Activated naive CD4-positive, alpha-beta T cell treated with Interleukin-2 at 50 U/mL for 16 hours (primary cell): ENCODE measurements at regions not wholly inside any gene's neighbourhood (a gene's known extent, or its start where the extent isn't known, plus 50 kb on each side); places are given as distances from the start of the nearest gene placed in this dataset.

Experiments
- DNase-seq: peaks from one replicate; pipeline ENCODE4 v3.0.0-alpha.2; 2020

DNA sequence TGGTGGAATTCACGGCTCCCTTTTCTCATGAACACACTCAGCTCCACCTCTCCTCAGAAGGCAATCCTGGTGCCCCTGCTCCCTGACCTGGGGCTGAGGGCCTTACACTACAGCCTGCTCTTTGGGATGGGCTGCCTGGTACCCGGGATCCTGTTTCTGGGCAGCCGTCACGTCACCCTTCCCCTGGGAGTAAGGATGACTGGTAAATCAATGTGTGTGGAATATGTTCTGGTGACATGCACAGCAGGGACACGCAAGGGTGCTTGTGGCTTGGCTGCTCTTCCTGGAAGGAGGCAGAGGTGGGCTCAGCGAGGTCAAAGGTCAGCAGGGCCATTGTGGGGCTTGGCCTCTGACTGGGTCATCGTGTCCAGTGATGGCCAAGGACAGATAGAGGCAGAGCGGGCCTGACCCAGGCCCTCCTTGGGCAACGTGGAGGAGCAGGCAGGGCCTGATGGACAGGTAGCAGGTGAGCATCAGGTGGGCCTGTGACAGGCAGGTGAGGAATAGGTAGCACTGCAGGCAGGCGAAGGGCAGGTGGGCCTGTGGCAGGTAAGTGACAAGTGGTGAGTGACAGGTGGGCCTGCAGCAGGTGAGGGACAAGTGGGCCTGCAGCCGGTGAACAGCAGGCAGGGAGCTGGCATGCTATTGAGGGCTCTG is 399.4 kb upstream of the IRX4 start:
- DNase-seq: no peak

DNA sequence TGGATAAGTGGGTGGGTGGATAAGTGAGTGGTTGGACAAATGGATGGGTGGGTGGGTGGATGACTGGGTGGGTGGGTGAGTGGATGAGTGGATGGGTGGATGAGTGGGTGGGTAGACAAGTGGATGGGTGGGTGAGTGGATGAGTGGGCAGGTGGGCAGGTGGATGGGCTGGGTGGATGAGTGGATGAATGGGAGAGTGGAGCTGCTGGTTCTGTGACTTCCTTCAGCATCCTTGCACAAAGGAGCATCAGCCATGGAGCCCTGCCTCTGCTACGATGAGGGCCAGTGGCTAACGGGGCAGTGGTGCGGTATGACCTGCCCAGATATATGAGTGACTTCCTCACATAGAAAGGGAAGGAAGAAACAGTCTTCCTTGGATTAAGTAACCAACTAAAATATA is 398.7 kb upstream of the IRX4 start:
- DNase-seq: no peak

- DNase-seq: no peak
Observed at GRCh38 chr5:2280318-2280717, 397.6 kb upstream of the IRX4 start.

DNA sequence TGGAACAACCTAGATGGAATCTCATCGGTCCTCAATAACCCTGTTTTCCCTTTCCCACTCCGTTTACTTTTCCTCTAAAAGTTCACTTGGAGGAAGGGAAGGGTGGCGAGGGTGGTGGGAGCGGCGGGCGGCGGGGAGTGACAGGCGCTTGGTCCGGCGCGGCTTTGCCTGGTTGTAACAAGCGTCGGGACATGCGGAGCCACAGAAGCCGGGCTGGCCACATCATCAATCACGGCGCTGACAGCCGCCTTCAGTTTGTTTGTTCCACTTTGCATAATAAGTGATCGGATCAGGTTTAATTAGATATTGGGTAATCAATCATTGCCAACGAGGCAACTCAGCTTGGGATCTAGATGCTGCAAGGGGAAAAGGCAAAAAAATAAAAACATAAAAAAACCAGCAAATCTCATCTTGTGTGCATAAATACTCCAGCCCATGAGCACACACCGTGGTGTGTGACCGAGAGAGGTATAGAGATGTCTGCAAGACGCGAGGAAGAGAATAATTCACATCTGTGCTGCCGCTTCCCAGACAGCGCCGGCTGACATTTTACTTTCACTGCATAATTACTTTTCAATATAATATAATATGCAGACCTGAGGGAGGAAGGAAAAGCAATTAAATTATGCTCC is 396.2 kb upstream of the IRX4 start:
- DNase-seq: no peak

- DNase-seq: no peak
Observed at GRCh38 chr5:2277886-2278285, 395.2 kb upstream of the IRX4 start.

DNA sequence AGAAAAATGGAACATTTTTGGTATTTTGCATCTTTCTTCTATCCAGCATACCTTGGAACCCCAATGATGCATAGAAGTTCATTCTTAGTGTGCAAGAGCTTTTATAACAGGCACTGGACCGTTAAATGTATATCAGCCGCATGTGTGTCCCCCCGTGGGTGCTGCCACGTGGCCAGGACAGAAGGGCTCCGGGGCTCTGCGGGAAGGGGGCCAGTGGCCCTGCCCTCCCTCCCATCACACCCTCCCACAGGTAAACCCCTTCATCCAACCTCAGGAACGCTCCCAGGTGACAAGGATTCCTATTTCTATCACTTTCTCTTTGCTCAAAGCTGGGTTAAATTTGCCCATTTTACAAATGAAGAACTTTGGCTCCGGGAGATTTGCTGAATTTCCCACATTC is 393.4 kb upstream of the IRX4 start:
- no peak for DNase-seq

DNA sequence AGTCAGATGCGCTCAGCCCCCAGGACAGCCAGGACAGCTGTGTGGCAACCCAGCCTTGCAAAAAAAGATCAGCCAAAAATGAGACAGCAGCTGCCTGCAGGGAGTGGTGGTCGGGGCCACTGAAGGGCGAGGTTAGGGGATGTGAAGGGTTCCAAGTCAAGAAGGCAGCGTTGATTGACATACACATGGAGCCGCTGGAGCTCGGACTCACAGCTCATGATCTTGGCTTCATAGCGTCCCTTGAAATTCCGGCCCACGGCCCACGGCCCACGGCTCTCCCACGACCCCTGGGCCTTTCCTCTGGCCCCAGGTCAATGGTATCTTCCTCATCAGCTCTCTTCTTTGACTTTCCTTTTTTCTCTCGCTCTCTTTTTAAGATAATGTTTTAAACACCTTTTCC is 390.0 kb upstream of the IRX4 start:
- DNase-seq: no peak

GRCh38 chr5:2272039-2272438 is 389.3 kb upstream of the IRX4 start:
- DNase-seq: no peak

GRCh38 chr5:2271316-2271715 is 388.6 kb upstream of the IRX4 start:
- no peak for DNase-seq

- DNase-seq: no peak
Observed at GRCh38 chr5:2270467-2270866, 387.7 kb upstream of the IRX4 start.

GRCh38 chr5:2269656-2270055 is 386.9 kb upstream of the IRX4 start:
- DNase-seq: no peak

DNA sequence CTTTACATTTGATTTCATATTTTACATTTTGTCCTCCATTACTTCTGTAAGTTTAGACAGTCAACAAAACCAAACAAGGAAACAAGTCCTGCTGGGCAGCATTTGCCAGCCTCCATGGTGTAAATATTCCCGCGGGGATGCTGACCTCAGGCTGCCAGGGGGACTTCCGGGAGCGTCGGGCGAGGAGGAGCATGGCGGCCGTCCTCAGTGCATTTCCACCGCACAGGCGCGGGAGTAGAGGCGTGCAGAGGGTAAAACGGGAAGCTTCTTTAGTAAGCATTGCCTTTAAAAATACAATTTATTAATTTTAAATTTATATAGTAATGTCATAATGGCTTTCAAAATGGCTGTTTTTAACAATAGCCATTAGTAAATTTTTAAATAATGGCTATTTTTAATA is 385.3 kb upstream of the IRX4 start:
- DNase-seq: no peak

DNA sequence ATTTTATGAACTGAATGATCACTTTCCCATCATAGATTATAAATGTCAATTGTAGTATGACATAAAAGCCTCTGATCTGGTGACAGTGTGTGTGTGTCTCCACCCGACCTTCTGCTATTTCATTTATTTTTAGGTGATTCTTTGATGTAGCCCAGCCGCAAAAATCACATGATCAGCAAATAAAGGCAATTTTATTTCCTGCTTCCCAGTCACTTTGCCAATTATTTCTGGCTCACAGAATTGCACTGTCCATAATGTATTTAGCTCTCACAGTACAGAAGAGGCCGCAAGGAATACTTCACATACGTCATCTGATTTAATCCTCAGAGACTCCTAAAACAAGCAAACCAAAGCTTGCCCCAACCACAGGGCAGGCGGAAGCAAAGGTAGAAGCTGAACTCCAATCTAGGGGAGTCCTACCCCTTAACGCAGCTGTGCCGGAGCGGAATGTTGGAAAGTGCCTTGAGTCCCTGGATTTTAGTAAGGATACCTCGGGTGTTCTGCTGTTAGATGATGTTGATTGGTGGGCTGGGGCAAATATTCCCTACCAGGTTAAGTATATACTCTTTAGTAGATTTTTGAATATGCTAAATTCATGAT is 384.0 kb upstream of the IRX4 start:
- DNase-seq: no peak

GRCh38 chr5:2265341-2265740 is 382.6 kb upstream of the IRX4 start:
- DNase-seq: no peak

DNA sequence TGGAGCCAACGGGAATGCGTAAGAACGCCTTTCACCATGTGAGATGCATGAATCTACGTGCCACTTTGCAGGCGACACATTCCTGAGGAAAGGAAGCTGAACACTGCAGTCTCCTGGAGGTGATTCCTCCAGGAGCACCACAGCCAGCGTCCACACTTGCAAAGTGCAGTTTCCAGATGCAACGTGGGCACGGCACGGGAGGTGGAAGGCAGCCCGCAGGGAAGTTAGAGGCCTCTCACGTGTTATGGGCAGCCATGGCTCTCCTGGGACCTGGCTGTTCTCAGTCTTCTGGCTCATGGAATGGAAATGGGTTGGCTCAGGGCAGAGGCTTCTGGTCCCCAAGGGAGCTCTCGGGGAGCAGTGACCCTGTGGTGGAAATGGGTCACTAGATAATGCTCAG is 381.0 kb upstream of the IRX4 start:
- DNase-seq: no peak

DNA sequence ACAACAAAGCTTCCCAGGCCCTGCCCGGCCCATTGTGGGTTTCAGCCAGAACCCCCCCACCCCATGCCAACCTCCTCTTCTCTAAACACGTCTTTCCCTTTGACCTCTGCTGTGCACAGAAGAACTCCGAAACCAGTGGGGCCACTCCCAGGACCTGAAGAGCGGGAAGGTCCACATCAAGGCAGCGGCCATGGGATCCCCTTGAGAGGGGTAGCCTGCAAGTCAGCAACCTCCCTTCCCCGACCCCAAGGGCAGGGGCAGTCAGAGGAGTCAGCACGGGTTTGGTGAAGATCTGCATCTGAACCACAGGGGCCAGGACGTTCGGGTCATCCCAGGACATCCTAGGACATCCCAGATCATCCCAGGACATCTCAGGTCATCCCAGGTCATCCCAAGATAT is 379.9 kb upstream of the IRX4 start:
- DNase-seq: no peak

DNA sequence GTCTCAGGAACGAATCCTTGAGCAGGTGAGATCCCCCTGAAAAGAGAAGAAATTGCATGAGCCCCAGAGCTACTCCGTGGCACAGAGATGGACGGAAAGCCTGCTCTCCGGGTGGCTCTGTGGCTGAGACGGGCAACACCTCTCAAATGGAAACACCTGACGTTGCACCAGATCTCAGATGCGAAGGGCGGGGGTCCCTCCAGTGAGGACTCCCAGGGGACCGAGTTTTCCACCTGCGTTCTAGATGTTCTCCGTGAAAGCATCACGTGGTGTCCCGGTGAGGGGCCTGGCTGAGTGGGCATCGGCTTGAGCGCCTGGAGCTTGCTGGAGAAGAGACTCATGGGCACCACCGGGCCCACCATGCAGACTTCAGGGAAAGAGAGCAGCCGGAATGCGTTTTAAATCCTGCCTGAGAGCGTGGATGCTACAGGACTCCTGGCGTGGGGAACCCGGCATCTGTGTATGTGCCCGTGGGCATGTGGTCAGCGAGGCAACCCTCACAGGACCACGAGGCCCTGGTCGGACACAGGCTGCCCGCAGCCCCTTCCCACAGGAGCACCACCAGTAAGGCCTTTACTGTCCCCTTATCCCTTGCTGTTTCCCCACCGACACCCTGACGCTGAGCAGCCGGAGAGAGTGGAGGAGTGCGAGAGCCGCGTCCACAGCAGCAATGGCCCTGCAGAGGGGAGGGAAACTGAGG is 378.4 kb upstream of the IRX4 start:
- DNase-seq: no peak

DNA sequence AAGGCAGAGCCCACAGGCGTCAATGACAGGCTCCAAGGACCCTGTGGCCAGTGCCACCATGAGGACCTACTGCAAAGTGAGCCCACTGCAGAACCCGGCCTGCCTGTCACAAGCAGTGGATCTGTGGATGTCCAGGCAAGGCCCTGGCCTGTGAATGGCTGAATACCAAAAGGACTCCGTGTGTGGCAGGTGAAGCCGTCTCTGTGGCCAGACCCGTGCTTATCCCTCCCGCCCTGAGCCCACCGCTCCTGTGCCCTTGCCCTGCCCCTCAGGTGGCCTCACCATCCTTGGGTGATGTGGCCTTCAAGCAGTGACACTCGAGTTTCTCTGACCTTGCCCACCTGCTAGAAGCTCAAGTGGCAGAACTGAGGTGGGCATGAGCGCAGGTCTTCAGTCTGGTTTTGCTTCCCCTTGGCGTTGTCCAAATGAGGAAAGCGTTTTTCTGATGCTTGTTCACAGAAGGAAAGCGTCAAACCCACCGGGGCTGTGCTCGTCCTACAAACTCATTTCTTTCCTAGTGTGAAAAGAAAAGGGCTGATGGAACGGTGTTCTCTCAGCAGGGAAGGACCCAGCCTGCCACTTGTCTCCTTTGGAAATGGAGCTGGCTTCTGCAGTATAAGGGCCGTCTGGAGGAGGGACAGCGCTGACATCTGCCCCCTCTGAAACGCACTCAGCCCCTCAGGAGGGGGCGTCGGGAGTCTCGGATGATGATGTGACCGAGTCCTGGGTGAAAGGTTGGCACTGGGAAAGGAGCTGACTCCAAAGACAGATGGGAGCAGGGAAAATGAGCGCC is 377.7 kb upstream of the IRX4 start:
- no peak for DNase-seq

- DNase-seq: no peak
Observed at GRCh38 chr5:2259494-2260107, 376.9 kb upstream of the IRX4 start.

DNA sequence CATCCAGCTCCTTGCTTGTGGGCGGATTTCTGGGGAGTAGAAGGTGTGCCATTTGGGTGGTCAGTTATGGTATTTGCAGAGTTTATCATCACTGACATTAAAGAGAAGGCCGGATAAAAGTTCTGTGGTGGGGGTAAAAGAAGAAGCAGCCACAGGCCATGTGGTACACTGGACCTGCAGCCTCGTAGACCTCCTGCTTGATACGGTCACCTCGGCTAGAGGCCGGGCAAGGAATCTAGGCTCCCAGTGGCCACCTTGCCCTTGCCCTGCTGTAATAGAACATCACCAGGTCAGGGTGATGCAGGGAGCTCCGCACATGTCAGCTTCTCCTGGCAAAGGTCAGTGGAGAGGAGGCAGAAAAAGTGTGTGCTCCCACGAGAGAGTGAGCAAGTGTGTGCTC is 376.1 kb upstream of the IRX4 start:
- no peak for DNase-seq

DNA sequence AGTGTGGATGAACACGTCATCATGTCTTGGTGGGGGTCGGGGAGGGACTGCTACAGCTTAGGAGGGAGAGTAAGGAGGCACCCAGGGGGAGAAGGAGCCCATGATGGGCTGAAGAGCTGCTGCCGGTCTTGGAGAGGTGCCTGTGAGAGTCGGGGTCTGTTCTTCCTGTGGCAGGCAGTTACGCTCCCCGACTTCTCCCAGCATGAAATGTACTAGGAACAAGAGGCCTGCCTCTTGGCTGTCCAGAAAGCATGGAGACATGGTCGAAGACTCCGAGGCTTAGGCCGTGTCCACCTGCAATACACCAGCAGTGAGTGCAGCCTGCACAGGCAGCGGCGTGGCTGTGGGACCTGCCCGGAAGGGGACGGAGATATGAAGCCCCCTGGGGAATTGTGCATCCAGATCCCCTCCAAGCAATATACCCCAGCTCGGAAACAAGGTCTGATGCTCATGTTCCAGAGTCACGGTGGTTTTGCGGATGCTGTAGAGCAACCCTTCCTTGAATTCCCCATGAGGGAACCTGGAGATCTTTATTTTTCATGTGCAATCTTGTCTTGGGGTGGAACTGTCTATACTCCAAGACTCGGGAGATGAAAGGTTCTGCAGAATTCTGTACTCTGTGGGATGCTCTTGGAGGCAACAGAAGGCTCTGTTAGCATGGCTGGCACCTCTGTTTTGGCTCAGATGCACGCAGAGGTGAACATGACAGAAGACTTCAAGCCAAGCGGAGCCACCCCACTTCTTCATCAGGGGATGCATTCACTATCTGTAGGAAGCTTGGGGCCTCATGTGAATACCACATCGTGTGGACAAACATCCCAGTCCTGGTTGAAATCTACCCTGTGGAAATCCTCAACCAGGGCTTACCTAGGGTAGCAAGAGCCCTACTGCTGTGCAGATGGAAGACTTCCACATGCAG is 374.9 kb upstream of the IRX4 start:
- no peak for DNase-seq
